ENCODE measurements at regions not wholly inside any gene's neighbourhood (a gene's known extent, or its start where the extent isn't known, plus 50 kb on each side); places are given as distances from the start of the nearest gene placed in this dataset.
"Not testable (repeated sequence)": the region's sequence is repeated elsewhere in the genome, so short reads cannot be mapped to it uniquely, and the experiment has no call there.

DNA sequence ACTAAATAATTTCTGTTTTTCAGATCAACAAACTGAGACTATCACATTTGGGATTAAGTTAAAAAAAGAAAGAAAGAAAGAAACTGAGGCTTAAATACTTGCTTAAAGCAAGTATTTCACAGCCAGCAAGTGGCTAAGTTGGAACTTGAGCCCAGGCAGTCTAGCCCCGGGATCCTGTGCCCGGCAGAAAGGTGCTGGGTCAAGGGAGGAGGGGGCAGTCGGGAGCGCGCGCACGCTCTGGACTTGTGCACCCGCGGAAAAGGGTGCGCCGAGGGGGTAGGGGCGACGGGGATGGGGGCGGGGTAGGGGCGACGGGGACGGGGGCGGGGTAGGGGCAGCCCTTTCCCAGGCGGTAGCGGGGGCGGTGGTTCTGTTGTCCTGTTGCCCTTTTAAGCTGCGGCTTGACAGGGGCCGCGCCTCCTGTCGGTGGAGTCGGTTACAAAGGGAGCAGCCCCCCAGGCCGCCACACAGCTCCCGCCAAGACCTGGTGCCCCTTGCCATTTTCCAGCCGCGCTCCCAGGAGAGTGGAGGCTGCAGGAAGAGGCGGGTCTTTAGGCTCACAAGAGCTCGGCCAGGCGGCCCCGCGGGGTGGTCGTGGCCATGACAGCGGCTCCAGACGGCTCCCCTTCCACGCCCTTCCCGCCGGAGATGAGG, 60.6 kb downstream of the GOLGA8T start:
- FAIRE-seq; DNase-seq (ENCODE audit: insufficient read length, low spot score): not testable (repeated sequence)

DNA sequence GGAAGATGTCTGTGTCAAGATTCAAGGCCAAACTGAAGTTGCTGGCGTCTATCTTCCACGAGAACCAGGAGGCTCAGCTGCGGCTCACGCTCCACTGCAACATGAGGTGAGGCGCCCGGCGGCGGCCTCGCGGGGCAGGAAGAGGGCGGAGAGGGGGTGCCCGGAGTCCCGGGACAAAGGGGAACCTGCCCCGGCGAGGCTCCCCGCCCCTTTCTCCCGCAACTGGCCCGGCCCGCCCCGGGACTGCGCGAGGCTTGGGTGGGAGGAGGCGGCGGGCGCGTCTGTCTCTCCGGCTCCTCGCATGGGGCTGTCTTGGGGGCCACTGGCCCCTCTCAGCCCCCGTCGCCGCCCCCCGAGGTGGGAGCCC, 61.1 kb downstream of the GOLGA8T start:
- FAIRE-seq; DNase-seq (ENCODE audit: insufficient read length, low spot score): not testable (repeated sequence)

DNA sequence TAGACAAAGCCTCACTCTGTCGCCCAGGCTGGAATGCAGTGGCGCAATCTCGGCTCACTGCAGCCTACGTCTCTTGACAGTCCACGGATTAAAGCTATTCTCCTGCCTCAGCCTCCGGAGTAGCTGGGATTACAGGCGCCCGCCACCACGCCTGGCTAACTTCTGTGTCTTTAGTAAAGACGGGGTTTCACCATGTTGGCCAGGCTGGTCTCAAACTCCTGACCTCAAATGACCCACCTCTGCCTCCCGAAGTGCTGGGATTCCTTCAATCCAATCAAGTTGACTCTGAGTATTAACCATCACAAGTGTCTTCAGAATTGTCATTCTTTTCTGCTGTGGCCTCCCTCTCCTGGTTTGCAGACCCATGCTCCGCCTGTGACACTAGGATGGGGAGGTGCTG, 61.9 kb downstream of the GOLGA8T start:
- FAIRE-seq; DNase-seq (ENCODE audit: insufficient read length, low spot score): not testable (repeated sequence)

DNA sequence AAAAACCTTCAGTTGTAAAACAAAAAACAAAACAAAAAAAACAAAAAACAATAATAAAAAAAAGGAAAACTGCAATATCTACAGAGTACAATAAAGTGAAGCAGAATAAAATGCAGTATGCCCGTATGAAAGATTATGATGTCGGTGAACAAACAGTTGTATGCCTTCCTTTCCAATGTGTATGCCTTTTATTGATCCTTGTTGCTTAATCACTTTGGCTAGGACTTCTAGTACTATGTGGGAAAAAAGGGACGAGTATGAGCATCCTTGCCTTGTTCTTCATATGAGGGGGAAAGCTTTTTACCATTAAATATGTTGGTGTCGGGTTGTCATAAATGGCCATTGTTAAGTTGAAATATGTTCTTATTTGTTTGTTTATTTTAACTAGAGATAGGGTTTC, 66.7 kb downstream of the GOLGA8T start:
- FAIRE-seq, result not testable (repeated sequence)

DNA sequence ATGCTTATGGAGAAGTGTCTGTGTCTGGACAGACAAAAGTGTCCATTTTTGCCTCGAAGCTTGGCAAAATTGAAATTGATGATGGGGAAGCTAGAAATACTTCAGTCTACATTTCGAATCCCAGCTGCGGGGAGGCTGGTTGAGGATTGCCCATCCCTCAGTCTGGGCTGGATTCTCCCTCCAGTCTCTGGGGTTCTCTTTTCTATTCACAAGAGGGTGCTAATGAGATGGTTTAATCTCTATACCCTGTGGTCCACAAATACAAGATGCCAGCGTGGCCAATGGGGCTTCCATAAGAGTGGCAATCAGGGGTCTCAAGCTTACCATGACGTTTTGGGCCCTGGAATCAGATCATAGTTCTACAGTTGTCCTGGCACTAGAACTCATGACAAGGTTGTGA, 78.9 kb downstream of the GOLGA8T start:
- not testable (repeated sequence) for DNase-seq (ENCODE audit: insufficient read length, low spot score); FAIRE-seq

More for the DNA sequence above, 66.7 kb downstream of the GOLGA8T start:
- not testable (repeated sequence) for DNase-seq (ENCODE audit: insufficient read length, low spot score)

DNA sequence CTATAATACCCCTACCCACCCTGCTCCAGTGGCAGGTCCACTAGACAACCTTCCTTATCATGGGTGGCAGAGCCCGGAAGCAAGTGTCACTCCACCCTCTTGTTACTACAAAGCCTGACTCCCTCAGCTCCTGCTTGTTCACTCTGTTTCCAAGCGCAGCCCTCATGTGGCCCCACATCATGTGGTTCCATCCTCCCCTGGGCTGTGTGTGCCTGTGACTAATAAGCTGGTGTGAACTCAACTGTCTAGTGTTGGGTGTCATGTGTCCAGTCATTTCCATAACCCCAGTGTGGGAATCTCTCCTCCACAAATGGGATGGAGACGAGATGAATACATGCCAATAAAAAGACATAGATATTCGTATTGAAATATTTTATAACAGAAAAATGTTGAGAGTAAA, 87.0 kb downstream of the GOLGA8T start:
- peak; percentile 91 for FAIRE-seq
- not testable (repeated sequence) for DNase-seq (ENCODE audit: insufficient read length, low spot score)

DNA sequence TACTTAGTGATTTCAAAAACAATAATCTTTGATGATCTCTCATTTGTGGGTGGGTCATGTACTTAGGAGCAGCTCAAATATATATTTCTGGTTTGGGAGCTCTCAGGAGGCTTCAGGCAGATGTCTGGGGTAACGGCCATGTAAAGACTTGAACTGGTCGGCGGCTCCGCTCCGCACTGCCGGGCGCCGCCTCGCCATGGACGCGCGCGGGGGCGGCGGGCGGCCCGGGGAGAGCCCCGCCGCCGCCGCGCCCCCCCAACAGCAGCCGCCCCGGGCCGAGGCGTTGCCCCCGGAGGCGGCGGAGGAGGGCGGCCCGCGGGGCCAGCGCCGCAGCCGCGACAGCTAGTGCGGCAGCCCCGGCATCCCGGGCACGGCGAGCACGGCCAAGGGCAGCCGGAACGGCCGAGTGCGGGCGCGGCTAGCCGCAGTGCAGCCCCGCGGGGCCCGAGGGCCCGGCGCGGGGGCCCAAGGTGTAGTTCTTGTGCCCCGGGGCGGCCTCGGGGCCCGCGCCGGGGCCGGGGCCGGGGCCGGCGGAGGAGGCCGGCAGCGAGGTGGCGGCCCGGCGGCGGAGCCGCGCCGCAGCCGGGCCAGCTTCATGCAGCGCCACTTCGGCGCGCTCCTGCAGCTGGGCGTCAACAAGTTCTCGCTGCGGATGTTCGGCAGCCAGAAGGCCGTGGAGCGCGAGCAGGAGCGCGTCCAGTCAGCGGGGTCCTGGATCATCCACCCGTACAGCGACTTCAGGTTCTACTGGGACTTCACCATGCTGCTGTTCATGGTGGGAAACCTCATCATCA, 88.1 kb downstream of the GOLGA8T start:
- FAIRE-seq; DNase-seq (ENCODE audit: insufficient read length, low spot score): not testable (repeated sequence)

DNA sequence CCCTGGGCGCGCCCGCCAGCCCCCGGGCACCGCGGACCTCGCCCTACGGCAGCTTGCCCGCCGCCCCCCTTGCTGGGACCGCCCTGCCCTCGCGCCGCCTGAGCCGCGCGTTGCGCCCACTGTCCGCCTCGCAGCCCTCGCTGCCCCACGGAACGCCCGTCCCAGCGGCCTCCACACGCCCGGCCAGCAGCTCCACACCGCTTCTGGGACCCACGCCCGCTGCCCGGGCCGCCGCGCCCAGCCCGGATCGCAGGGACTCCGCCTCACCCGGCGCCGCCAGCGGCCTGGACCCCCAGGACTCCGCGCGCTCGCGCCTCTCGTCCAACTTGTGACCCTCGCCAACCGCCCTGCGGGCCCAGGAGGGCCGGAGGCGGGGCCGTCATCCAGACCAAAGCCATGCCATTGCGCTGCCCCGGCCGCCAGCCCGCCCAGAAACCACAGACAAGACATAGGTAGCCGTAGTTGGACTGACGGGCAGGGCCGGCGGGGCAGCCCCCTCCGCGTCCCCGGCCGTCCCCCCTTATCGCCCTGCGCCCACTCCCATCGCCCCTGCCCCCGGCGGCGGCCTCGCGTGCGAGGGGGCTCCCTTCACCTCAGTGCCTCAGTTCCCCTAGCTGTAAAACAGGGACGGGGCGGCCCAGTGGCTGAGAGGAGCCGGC, 90.5 kb downstream of the GOLGA8T start:
- DNase-seq (ENCODE audit: insufficient read length, low spot score); FAIRE-seq: not testable (repeated sequence)

DNA sequence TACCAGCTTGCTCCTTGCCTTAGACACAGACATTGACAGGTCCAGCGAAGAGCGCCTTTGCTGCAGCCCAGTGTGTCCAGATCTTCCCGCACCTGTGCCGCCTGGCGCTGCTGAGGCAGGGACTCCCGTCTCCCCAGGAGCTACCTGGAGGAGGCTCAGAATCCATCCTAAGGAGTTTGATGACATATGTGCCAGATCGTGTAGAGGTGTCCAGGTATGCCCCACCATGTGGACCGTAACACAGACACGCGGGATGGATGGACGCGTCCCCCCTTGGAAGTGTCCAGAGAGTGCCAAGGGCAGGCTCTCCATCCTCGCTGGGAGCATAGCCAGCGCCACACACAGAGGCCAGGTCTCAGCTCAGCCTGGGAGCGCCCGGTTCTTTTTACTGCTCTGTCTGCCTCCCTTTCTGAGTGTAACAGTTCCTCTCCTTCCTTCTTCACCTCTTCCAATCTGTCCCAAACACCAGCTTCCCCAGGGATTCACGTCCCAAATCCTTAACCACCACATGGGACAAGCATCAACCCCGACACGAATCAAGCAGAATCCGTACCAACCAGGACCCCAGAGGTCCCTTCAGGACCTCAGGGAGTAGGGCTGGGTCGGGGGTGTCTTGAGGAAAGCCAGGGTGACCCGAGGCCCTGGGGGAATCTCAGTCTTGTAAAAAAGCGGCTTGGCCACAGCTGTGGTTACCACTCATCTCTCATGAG, 126.7 kb downstream of the GOLGA8T start:
- FAIRE-seq; DNase-seq (ENCODE audit: insufficient read length, low spot score): not testable (repeated sequence)

DNA sequence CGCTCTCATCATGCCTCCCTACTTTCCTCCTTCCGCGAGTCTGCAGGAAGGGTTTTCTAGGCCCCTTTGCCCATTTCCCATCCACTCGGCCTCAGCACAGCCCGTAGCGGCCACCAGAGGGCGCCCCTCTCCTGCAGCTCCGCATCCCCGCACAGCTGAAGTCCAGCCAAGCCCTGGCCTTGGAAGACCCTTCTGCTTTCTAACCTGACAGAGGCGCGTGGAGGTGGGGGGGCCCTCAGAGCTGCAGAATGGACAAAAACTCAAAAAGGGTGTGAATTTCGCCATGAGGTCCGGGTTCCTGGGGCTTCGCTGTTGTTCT, 127.2 kb downstream of the GOLGA8T start:
- not testable (repeated sequence) for DNase-seq (ENCODE audit: insufficient read length, low spot score); FAIRE-seq

DNA sequence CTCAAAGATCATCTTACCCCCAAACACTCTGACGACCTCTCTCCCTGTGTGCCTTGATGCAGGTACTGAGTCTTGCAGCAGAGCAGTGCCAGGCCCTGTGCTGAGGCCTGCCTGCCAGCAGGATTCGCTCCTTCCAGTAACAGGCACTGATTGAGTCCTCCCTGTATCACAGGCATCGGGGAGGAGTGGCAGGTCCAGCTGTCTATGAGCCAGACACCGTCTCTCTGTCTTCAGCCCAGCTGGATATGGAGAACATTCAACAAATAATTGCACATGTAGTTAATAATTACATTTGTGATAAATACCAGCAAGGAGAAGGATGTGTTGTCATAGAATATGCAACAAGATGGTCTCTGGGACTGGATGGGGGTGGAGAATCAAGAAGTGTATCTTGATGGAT, 129.1 kb downstream of the GOLGA8T start:
- FAIRE-seq; DNase-seq (ENCODE audit: insufficient read length, low spot score): not testable (repeated sequence)

DNA sequence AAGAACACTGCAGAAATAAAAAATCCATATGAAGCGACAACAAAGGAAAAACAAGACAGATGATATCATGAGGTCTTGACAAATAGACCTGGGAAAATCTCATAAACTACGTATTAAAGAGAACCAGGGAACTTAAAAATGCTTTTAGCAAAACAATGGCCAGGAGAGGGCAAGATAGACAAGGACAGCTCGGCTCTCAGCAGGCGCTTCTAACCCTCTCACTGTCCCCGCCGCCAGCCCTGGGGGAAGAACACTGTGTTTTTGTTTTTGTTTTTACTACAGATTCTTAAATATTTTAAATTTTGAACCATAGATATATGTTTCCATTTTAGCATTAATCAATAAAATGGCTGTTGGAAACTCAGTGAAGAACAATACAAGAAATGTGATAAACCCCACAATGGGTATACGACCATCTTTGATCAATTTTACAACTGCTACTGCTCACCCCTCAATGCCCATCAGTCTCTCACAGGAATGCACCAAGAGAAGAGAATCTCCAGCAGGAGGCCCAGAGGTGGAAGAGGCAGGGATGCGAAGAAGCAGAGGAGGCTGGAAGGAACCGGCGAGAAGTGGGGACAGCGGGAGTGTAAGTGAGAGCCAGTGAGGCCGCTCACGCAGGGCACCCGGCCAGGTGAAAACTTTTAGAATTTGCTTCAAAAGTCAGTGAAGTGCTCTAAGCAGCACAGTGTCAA, 98.0 kb downstream of the CHRFAM7A start:
- not testable (repeated sequence) for DNase-seq (ENCODE audit: insufficient read length, low spot score); FAIRE-seq

DNA sequence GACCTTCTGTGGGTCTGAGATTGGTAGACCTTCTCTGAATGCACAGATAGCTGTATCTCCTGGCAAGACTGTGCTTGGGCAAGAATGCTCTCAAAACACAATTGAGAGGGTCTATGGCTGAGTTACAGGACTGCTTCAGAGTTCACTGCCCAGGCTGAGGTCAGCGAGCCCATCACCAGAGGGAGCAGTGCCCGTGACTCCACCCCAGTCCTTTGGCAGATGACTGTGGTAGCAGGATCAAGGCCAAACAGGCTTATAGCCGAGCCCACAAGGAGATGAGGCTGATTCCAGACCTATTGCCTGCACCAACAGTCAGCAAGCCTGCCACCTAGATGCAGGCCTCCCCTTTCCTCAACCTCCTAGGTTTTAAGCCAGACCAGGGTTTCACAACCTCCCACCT, 89.4 kb downstream of the CHRFAM7A start:
- FAIRE-seq; DNase-seq (ENCODE audit: insufficient read length, low spot score): not testable (repeated sequence)
